ENCODE measurements at regions not wholly inside any gene's neighbourhood (a gene's known extent, or its start where the extent isn't known, plus 50 kb on each side); places are given as distances from the start of the nearest gene placed in this dataset.

DNA sequence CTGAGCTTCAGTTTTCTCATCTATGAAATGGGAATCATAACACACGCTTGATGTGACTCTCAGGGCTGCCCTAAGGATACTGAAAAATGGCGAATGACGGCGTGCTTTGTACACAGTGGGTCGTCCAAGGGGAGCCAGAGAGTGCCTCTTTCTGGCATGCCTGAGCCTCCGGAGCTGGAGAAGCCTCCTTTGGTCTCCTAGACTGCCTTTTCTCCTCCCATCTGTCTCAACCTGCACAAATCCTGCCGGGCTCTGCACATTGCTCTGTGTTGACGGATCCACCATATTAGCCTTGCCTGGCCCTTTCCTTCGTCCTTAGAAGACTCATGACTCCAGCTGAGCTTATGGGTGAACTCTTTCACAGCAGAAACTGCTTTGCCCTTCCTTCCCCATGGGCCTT, 220.9 kb downstream of the TSHZ3 start:
- Histone ChIP-seq H2BK20ac (ENCODE audit: low read depth, low read length, poor library complexity, severe bottlenecking) (no peak overlapping the region), H2BK5ac (ENCODE audit: insufficient read length, low read length) (no peak overlapping the region), H4K8ac (replicated peaks; ENCODE audit: insufficient read length, low read depth, low read length) (no peak overlapping the region), H3K18ac (ENCODE audit: insufficient read length, low read depth, low read length) (no peak overlapping the region), H3K4me2 (ENCODE audit: insufficient read depth, insufficient read length, low read length) (no peak overlapping the region), H4K20me1 (ENCODE audit: control insufficient read depth, insufficient read depth, insufficient read length) (no peaks in the 10 kb centered on the region), H3K56ac (ENCODE audit: insufficient read length, low read depth, low read length) (no peak overlapping the region), H3K23me2 (ENCODE audit: insufficient read length, low read depth, low read length, poor library complexity, severe bottlenecking) (no peaks in the 10 kb centered on the region), H3K4me1 (ENCODE audit: insufficient read depth, low read length) (no peaks in the 10 kb centered on the region; the same call in 1 of the 2 replicates), H3K4ac (ENCODE audit: low read depth, low read length) (no peak overlapping the region), H3K27me3 (ENCODE audit: insufficient read depth, low read length) (no peaks in the 10 kb centered on the region), H3K27ac (ENCODE audit: insufficient read length, low read depth, low read length) (no peak overlapping the region), H3K14ac (ENCODE audit: insufficient read depth, low read length) (no peak overlapping the region), H4K5ac (ENCODE audit: insufficient read length, low read depth, low read length) (no peak overlapping the region), H2AK5ac (ENCODE audit: insufficient read length, low read length) (no peak overlapping the region), H2AFZ (ENCODE audit: low read length) (no peak overlapping the region), H2BK120ac (ENCODE audit: low read depth, low read length, poor library complexity, severe bottlenecking) (no peak overlapping the region), H3T11ph (ENCODE audit: low read length) (no peak overlapping the region), H4K91ac (ENCODE audit: insufficient read length, low read depth, low read length) (no peak overlapping the region), H3K79me1 (ENCODE audit: insufficient read depth, low read depth, low read length, poor library complexity, severe bottlenecking) (no peaks in the 10 kb centered on the region), H3K9me3 (ENCODE audit: control insufficient read depth, low read depth, low read length) (no peaks in the 10 kb centered on the region), H2BK15ac (ENCODE audit: low read depth, low read length) (no peak overlapping the region), H3K9ac (ENCODE audit: extremely low read depth, insufficient read length, low read length) (no peak overlapping the region), H2BK12ac (ENCODE audit: insufficient read length, low read depth, low read length) (no peak overlapping the region), H3K23ac (ENCODE audit: insufficient read length, low read depth, low read length) (no peak overlapping the region), H3K79me2 (ENCODE audit: insufficient read depth, low read length) (no peaks in the 10 kb centered on the region)
- Mint-ChIP-seq H3K4me3 (no peak overlapping the region), H3K9me3 (peaks cover 0 to 5% of the 10 kb centered on the region in 2 experiments; a peak in 2 of 5 replicates), H3K36me3 (ENCODE audit: insufficient read depth in 1 of 3, low read depth in 3 of 3) (peaks cover 0 to 4% (median 0%) of the 10 kb centered on the region in 3 experiments; a peak in 2 of 7 replicates), H3K27ac (no peak overlapping the region), H3K4me1 (peaks cover 2 to 7% of the 10 kb centered on the region in 2 experiments; a peak in 3 of 4 replicates), H3K27me3 (ENCODE audit: low read depth) (no peaks in the 10 kb centered on the region)
- TF ChIP-seq, protein P1, sequence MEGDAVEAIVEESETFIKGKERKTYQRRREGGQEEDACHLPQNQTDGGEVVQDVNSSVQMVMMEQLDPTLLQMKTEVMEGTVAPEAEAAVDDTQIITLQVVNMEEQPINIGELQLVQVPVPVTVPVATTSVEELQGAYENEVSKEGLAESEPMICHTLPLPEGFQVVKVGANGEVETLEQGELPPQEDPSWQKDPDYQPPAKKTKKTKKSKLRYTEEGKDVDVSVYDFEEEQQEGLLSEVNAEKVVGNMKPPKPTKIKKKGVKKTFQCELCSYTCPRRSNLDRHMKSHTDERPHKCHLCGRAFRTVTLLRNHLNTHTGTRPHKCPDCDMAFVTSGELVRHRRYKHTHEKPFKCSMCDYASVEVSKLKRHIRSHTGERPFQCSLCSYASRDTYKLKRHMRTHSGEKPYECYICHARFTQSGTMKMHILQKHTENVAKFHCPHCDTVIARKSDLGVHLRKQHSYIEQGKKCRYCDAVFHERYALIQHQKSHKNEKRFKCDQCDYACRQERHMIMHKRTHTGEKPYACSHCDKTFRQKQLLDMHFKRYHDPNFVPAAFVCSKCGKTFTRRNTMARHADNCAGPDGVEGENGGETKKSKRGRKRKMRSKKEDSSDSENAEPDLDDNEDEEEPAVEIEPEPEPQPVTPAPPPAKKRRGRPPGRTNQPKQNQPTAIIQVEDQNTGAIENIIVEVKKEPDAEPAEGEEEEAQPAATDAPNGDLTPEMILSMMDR (conservative IDR thresholded peaks at IDR 0.05) = no peak
- DNase-seq = no peak
- WGBS (ENCODE audit: extremely low coverage, insufficient read length, low lambda C conversion rate) = no CpG with 5 or more reads among the region's 9 CpGs

All from H9 (cell line).